SU-DHL-6 (cell line): ENCODE measurements at regions not wholly inside any gene's neighbourhood (a gene's known extent, or its start where the extent isn't known, plus 50 kb on each side); places are given as distances from the start of the nearest gene placed in this dataset.

Experiments used
- H2AFZ ChIP-seq: fragments of 200-600 bp; sonication (generic); 2 replicates; pipeline ENCODE4 v1.6.1; 2014; ENCODE audit warnings: low read depth, mild to moderate bottlenecking, moderate library complexity, mixed read lengths, antibody characterized with exemption, low read length; ENCODE audit not compliant: severe bottlenecking
- H3F3A ChIP-seq: fragments of 200-600 bp; shearing (Covaris generic); 2 replicates; pipeline ENCODE4 v1.6.0; 2016; ENCODE audit warnings: antibody characterized with exemption, mild to moderate bottlenecking; ENCODE audit not compliant: insufficient read depth
- H3K27ac ChIP-seq: fragments of 200-600 bp; sonication (generic); 2 replicates; pipeline ENCODE4 v1.5.1; 2016; ENCODE audit warnings: low read depth, mild to moderate bottlenecking, low read length, moderate library complexity, mixed read lengths
- H3K27me3 ChIP-seq: fragments of 200-600 bp; sonication (generic), shearing (Covaris generic); 2 replicates; pipeline ENCODE4 v1.6.0; 2014; ENCODE audit warnings: mild to moderate bottlenecking, low read length
- H3K36me3 ChIP-seq: fragments of 200-600 bp; sonication (generic); 2 replicates; pipeline ENCODE4 v1.6.1; 2014; ENCODE audit warnings: mild to moderate bottlenecking, low read length, mixed read lengths
- H3K4me2 ChIP-seq: fragments of 300-600, 200-600 bp; shearing (Covaris generic), sonication (generic); 2 replicates; pipeline ENCODE4 v1.6.0; 2014; ENCODE audit warnings: low read length, low read depth, mild to moderate bottlenecking; ENCODE audit not compliant: poor library complexity, severe bottlenecking
- H3K4me3 ChIP-seq: fragments of 200-600 bp; sonication (generic); 2 replicates; pipeline ENCODE4 v1.5.1; 2014; ENCODE audit warnings: antibody characterized with exemption, low read length, mild to moderate bottlenecking, mixed read lengths; ENCODE audit not compliant: insufficient read depth, poor library complexity, severe bottlenecking
- H3K79me2 ChIP-seq: fragments of 200-600 bp; sonication (generic); 2 replicates; pipeline ENCODE4 v1.6.1; 2014; ENCODE audit warnings: mild to moderate bottlenecking, low read length, moderate library complexity; ENCODE audit not compliant: insufficient read depth
- H3K9ac ChIP-seq: fragments of 200-600 bp; sonication (generic); 2 replicates; pipeline ENCODE4 v1.7.0; 2014; ENCODE audit warnings: mild to moderate bottlenecking, low read length
- H3K9me2 ChIP-seq: fragments of 200-600 bp; sonication (generic); replicated peaks from 2 replicates; pipeline ENCODE4 v1.6.1; 2014; ENCODE audit warnings: low read length; ENCODE audit not compliant: insufficient read depth
- H3K9me3 ChIP-seq: fragments of 200-600 bp; sonication (generic); 2 replicates; pipeline ENCODE4 v1.6.1; 2014; ENCODE audit warnings: low read length, mixed read lengths; ENCODE audit not compliant: insufficient read depth
- H4K20me1 ChIP-seq: fragments of 200-600 bp; sonication (generic); 2 replicates; pipeline ENCODE4 v1.6.1; 2014; ENCODE audit warnings: low read depth, mild to moderate bottlenecking, antibody characterized with exemption, low read length, moderate library complexity, mixed read lengths
- EZH2phosphoT487 ChIP-seq: fragments of 200-600 bp; sonication (generic), shearing (Covaris generic); conservative IDR thresholded peaks from 2 replicates; pipeline ENCODE4 v1.6.1; 2018; ENCODE audit warnings: mild to moderate bottlenecking, antibody characterized with exemption, low read length, moderate library complexity, mixed read lengths
- TF ChIP-seq, protein P1 (sequence below): fragments of 200-600 bp; sonication (generic); IDR thresholded peaks from one replicate; pipeline ENCODE4 v1.5.1; 2017; ENCODE audit warnings: antibody characterized with exemption, mild to moderate bottlenecking, low read length, moderate library complexity; ENCODE audit not compliant: insufficient read depth, poor library complexity, severe bottlenecking

GRCh38 chr4:13316354-13316753 is 167.8 kb downstream of the RAB28 start:
- TF ChIP-seq, protein P1, sequence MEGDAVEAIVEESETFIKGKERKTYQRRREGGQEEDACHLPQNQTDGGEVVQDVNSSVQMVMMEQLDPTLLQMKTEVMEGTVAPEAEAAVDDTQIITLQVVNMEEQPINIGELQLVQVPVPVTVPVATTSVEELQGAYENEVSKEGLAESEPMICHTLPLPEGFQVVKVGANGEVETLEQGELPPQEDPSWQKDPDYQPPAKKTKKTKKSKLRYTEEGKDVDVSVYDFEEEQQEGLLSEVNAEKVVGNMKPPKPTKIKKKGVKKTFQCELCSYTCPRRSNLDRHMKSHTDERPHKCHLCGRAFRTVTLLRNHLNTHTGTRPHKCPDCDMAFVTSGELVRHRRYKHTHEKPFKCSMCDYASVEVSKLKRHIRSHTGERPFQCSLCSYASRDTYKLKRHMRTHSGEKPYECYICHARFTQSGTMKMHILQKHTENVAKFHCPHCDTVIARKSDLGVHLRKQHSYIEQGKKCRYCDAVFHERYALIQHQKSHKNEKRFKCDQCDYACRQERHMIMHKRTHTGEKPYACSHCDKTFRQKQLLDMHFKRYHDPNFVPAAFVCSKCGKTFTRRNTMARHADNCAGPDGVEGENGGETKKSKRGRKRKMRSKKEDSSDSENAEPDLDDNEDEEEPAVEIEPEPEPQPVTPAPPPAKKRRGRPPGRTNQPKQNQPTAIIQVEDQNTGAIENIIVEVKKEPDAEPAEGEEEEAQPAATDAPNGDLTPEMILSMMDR, result no peak
- no peak for TF ChIP-seq EZH2phosphoT487
- H3K9me3 ChIP-seq, result no peaks in the 10 kb centered on the region
- no peaks in the 10 kb centered on the region for H3K9me2 ChIP-seq

GRCh38 chr4:13313856-13314255 is 170.3 kb downstream of the RAB28 start:
- no peaks in the 10 kb centered on the region for H4K20me1 ChIP-seq
- H3K9me3 ChIP-seq, result no peaks in the 10 kb centered on the region
- H3K9ac ChIP-seq, result no peak overlapping the region
- H3F3A ChIP-seq, result no peaks in the 10 kb centered on the region
- no peak overlapping the region for H2AFZ ChIP-seq
- H3K9me2 ChIP-seq, result no peaks in the 10 kb centered on the region
- no peak overlapping the region for H3K4me2 ChIP-seq
- no peaks in the 10 kb centered on the region for H3K36me3 ChIP-seq
- no peak overlapping the region for H3K27ac ChIP-seq
- no peak overlapping the region for H3K4me3 ChIP-seq
- no peak for TF ChIP-seq EZH2phosphoT487
- TF ChIP-seq, protein P1, result no peak
- H3K79me2 ChIP-seq, result no peaks in the 10 kb centered on the region
- no peaks in the 10 kb centered on the region for H3K27me3 ChIP-seq

More at GRCh38 chr4:13316354-13316753, 167.8 kb downstream of the RAB28 start:
- no peaks in the 10 kb centered on the region for H3K79me2 ChIP-seq
- H3K9ac ChIP-seq, result no peak overlapping the region
- no peak overlapping the region for H3K4me3 ChIP-seq
- H4K20me1 ChIP-seq, result no peaks in the 10 kb centered on the region
- H3K4me2 ChIP-seq, result no peak overlapping the region
- H3K36me3 ChIP-seq, result no peaks in the 10 kb centered on the region
- H3K27ac ChIP-seq, result no peak overlapping the region
- H2AFZ ChIP-seq, result no peak overlapping the region
- no peaks in the 10 kb centered on the region for H3K27me3 ChIP-seq
- H3F3A ChIP-seq, result no peaks in the 10 kb centered on the region

DNA sequence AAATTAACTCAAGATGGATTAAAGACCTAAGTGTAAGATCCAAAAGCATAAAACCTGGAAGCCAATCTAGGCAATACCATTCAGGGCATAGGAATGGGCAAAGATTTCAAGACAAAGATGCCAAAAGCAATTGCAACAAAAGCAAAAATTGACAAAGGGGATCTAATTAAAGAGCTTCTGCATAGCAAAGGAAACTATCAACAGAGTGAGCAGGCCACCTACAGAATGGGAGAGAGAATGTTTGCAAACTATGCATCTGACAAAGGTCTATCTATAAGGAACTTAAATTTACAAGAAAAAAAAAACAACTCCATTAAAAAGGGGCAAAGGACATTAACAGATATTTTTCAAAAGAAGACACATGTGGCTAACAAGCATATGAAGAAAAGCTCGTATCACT is 171.9 kb downstream of the RAB28 start:
- no peaks in the 10 kb centered on the region for H3K9me2 ChIP-seq
- H3K9ac ChIP-seq, result no peak overlapping the region
- H3K79me2 ChIP-seq, result no peaks in the 10 kb centered on the region
- H4K20me1 ChIP-seq, result no peaks in the 10 kb centered on the region
- H3K4me2 ChIP-seq, result no peak overlapping the region
- no peaks in the 10 kb centered on the region for H3F3A ChIP-seq
- H2AFZ ChIP-seq, result no peak overlapping the region
- H3K4me3 ChIP-seq, result no peak overlapping the region
- H3K27ac ChIP-seq, result no peak overlapping the region
- H3K36me3 ChIP-seq, result no peaks in the 10 kb centered on the region
- H3K27me3 ChIP-seq, result no peaks in the 10 kb centered on the region
- TF ChIP-seq, protein P1, result no peak
- no peak for TF ChIP-seq EZH2phosphoT487
- no peaks in the 10 kb centered on the region for H3K9me3 ChIP-seq

DNA sequence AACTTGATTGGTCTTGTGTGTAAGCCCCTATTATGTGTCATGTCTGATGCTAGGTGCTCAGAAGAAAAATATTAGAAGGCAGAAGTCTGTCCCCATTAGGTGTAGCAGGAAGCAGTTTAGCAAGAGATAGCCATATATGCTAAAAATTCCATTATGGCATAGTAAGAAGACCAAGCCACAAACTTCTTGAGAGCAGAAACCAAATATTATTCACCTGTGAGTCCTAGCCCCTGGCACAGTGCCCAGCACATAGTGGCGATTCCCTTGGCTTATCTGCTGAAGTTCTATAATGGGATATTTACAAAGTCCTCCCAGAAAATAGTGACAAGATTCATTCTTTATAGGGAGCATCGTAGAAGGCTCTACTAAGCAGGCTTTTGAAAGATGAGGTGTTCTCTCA is 174.4 kb downstream of the RAB28 start:
- Histone ChIP-seq H3K79me2 (no peaks in the 10 kb centered on the region), H3K36me3 (no peaks in the 10 kb centered on the region), H3F3A (no peaks in the 10 kb centered on the region), H4K20me1 (no peaks in the 10 kb centered on the region), H3K27me3 (no peaks in the 10 kb centered on the region), H3K9ac (no peak overlapping the region), H3K4me2 (no peak overlapping the region), H2AFZ (no peak overlapping the region), H3K9me2 (no peaks in the 10 kb centered on the region), H3K27ac (no peak overlapping the region), H3K9me3 (no peaks in the 10 kb centered on the region), H3K4me3 (no peak overlapping the region)
- TF ChIP-seq EZH2phosphoT487, result no peak
- TF ChIP-seq, protein P1, result no peak
